Parathyroid adenoma (tissue), 2 donors: ENCODE measurements at regions not wholly inside any gene's neighbourhood (a gene's known extent, or its start where the extent isn't known, plus 50 kb on each side); places are given as distances from the start of the nearest gene placed in this dataset.

ENCODE experiments used
- H2AFZ ChIP-seq: fragments of 300-600 bp; sonication (generic); one replicate; pipeline ENCODE4 v1.7.0; 2017; ENCODE audit warnings: antibody characterized with exemption, mild to moderate bottlenecking
- H3K27ac ChIP-seq: fragments of 300-600 bp; sonication (generic); one replicate; pipeline ENCODE4 v1.7.0; 2017
- H3K27me3 ChIP-seq: fragments of 300-600 bp; sonication (generic); one replicate; pipeline ENCODE4 v1.7.0; 2017; ENCODE audit warnings: low read length; ENCODE audit not compliant: control insufficient read depth, insufficient read depth
- H3K36me3 ChIP-seq: fragments of 300-600 bp; sonication (generic); one replicate; pipeline ENCODE4 v1.7.0; 2017; ENCODE audit warnings: low read length; ENCODE audit not compliant: control insufficient read depth, insufficient read depth
- H3K4me1 ChIP-seq: fragments of 300-600 bp; sonication (generic); one replicate; pipeline ENCODE4 v1.7.0; 2017; ENCODE audit warnings: control low read depth
- H3K4me2 ChIP-seq: fragments of 300-600 bp; sonication (generic); one replicate; pipeline ENCODE4 v1.7.0; 2017; ENCODE audit warnings: low read length
- H3K4me3 ChIP-seq: fragments of 300-600 bp; sonication (generic); one replicate; pipeline ENCODE4 v1.7.0; 2017; ENCODE audit warnings: low read depth, low read length
- H3K79me2 ChIP-seq: fragments of 300-600 bp; sonication (generic); one replicate; pipeline ENCODE4 v1.7.0; 2017; ENCODE audit warnings: control low read depth
- H3K9ac ChIP-seq: fragments of 300-600 bp; sonication (generic); one replicate; pipeline ENCODE4 v1.7.0; 2017; ENCODE audit warnings: mild to moderate bottlenecking
- H3K9me3 ChIP-seq: fragments of 300-600 bp; sonication (generic); one replicate; pipeline ENCODE4 v1.7.0; 2017; ENCODE audit warnings: low read length; ENCODE audit not compliant: control insufficient read depth
- CTCF ChIP-seq: fragments of 300-600 bp; sonication (generic); IDR thresholded peaks from one replicate; pipeline ENCODE4 v1.7.0; 2017; ENCODE audit warnings: antibody characterized with exemption, mild to moderate bottlenecking
- donor health status: primary hyperparathyroidism.

- no peaks in the 10 kb centered on the region for H3K36me3 ChIP-seq
- no peaks in the 10 kb centered on the region for H3K27me3 ChIP-seq
- H3K27ac ChIP-seq, result no peak overlapping the region
- H3K9me3 ChIP-seq, result no peaks in the 10 kb centered on the region
- no peak overlapping the region for H3K4me2 ChIP-seq
- no peak overlapping the region for H2AFZ ChIP-seq
- no peaks in the 10 kb centered on the region for H3K79me2 ChIP-seq
- no peaks in the 10 kb centered on the region for H3K4me1 ChIP-seq
- H3K9ac ChIP-seq, result no peak overlapping the region
- no peak overlapping the region for H3K4me3 ChIP-seq
- no peak for TF ChIP-seq CTCF
These were observed 130.8 kb downstream of the LYPLAL1 start for GRCh38 chr1:219304227-219305226.

GRCh38 chr1:219302697-219303096 lies 129.0 kb downstream of the LYPLAL1 start:
- Histone ChIP-seq H3K36me3 (no peaks in the 10 kb centered on the region), H3K4me1 (no peaks in the 10 kb centered on the region), H3K79me2 (no peaks in the 10 kb centered on the region), H3K27me3 (no peaks in the 10 kb centered on the region), H3K27ac (no peak overlapping the region), H3K9ac (no peak overlapping the region), H2AFZ (no peak overlapping the region), H3K9me3 (no peaks in the 10 kb centered on the region), H3K4me2 (no peak overlapping the region), H3K4me3 (no peak overlapping the region)
- no peak for TF ChIP-seq CTCF

GRCh38 chr1:219299420-219299819 lies 125.7 kb downstream of the LYPLAL1 start:
- H3K27me3 ChIP-seq, result no peaks in the 10 kb centered on the region
- no peak for TF ChIP-seq CTCF
- no peak overlapping the region for H2AFZ ChIP-seq
- no peaks in the 10 kb centered on the region for H3K4me1 ChIP-seq
- no peaks in the 10 kb centered on the region for H3K36me3 ChIP-seq
- no peaks in the 10 kb centered on the region for H3K79me2 ChIP-seq
- H3K9ac ChIP-seq, result no peak overlapping the region
- H3K9me3 ChIP-seq, result no peaks in the 10 kb centered on the region
- H3K4me2 ChIP-seq, result no peak overlapping the region
- H3K4me3 ChIP-seq, result no peak overlapping the region
- H3K27ac ChIP-seq, result no peak overlapping the region

- H3K27ac ChIP-seq, result no peak overlapping the region
- H2AFZ ChIP-seq, result no peak overlapping the region
- no peaks in the 10 kb centered on the region for H3K4me1 ChIP-seq
- H3K27me3 ChIP-seq, result no peaks in the 10 kb centered on the region
- H3K4me3 ChIP-seq, result no peak overlapping the region
- no peaks in the 10 kb centered on the region for H3K9me3 ChIP-seq
- H3K4me2 ChIP-seq, result no peak overlapping the region
- no peak overlapping the region for H3K9ac ChIP-seq
- no peak for TF ChIP-seq CTCF
- H3K79me2 ChIP-seq, result no peaks in the 10 kb centered on the region
- no peaks in the 10 kb centered on the region for H3K36me3 ChIP-seq
These were observed 125.0 kb downstream of the LYPLAL1 start for GRCh38 chr1:219298571-219299148.
